ENCODE measurements at regions not wholly inside any gene's neighbourhood (a gene's known extent, or its start where the extent isn't known, plus 50 kb on each side); places are given as distances from the start of the nearest gene placed in this dataset.

- no peaks in the 10 kb centered on the region for H3K27me3 ChIP-seq (ENCODE audit: control insufficient read depth in 2 of 2, insufficient read depth in 2 of 2, low read length in 2 of 2)
- H3K9me3 ChIP-seq (ENCODE audit: control insufficient read depth in 2 of 2, low read length in 2 of 2): no peaks in the 10 kb centered on the region
- no peak overlapping the region for H3K4me3 ChIP-seq (ENCODE audit: low read length in 2 of 2)
- no peaks in the 10 kb centered on the region for H3K36me3 ChIP-seq (ENCODE audit: control insufficient read depth in 2 of 2, insufficient read depth in 2 of 2, low read length in 2 of 2)
- no peak overlapping the region for H3K27ac ChIP-seq (ENCODE audit: low read depth in 2 of 2, low read length in 2 of 2)
- no peaks in the 10 kb centered on the region for H3K4me1 ChIP-seq (ENCODE audit: control insufficient read depth in 2 of 2, insufficient read depth in 2 of 2, low read length in 2 of 2)
- no peak overlapping the region for H3K9ac ChIP-seq (ENCODE audit: low read depth in 1 of 2, low read length in 2 of 2)
Observed at GRCh38 chr4:125744891-125745364, 430.2 kb downstream of the FAT4 start.

GRCh38 chr4:125749354-125749753 lies 434.6 kb downstream of the FAT4 start:
- Histone ChIP-seq H3K36me3 (ENCODE audit: control insufficient read depth in 2 of 2, insufficient read depth in 2 of 2, low read length in 2 of 2) (no peaks in the 10 kb centered on the region), H3K9me3 (ENCODE audit: control insufficient read depth in 2 of 2, low read length in 2 of 2) (no peaks in the 10 kb centered on the region), H3K27ac (ENCODE audit: low read depth in 2 of 2, low read length in 2 of 2) (no peak overlapping the region), H3K4me3 (ENCODE audit: low read length in 2 of 2) (no peak overlapping the region), H3K9ac (ENCODE audit: low read depth in 1 of 2, low read length in 2 of 2) (no peak overlapping the region), H3K4me1 (ENCODE audit: control insufficient read depth in 2 of 2, insufficient read depth in 2 of 2, low read length in 2 of 2) (no peaks in the 10 kb centered on the region), H3K27me3 (ENCODE audit: control insufficient read depth in 2 of 2, insufficient read depth in 2 of 2, low read length in 2 of 2) (no peaks in the 10 kb centered on the region)

DNA sequence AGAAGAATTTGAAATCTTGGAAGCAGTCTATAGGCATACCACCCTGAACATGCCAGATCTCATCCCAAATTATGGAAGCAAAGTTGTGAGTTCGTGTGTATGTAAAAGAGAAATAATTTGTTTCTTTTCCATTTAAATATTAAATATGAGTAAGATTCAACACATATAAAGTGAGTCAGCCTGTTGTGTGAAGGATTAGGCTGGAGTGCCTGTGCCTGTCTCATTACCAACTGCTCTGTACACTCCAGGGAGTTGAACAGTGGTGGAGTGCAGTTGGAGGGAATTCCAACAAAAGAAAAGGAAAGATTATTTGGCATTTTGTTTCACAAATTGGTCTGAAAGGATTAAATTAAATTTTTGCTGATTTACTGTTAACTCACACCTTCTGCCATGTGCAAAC lies 435.6 kb downstream of the FAT4 start:
- Histone ChIP-seq H3K27me3 (ENCODE audit: control insufficient read depth in 2 of 2, insufficient read depth in 2 of 2, low read length in 2 of 2) (no peaks in the 10 kb centered on the region), H3K27ac (ENCODE audit: low read depth in 2 of 2, low read length in 2 of 2) (no peak overlapping the region), H3K9me3 (ENCODE audit: control insufficient read depth in 2 of 2, low read length in 2 of 2) (no peaks in the 10 kb centered on the region), H3K4me1 (ENCODE audit: control insufficient read depth in 2 of 2, insufficient read depth in 2 of 2, low read length in 2 of 2) (no peaks in the 10 kb centered on the region), H3K36me3 (ENCODE audit: control insufficient read depth in 2 of 2, insufficient read depth in 2 of 2, low read length in 2 of 2) (no peaks in the 10 kb centered on the region), H3K9ac (ENCODE audit: low read depth in 1 of 2, low read length in 2 of 2) (no peak overlapping the region), H3K4me3 (ENCODE audit: low read length in 2 of 2) (no peak overlapping the region)

DNA sequence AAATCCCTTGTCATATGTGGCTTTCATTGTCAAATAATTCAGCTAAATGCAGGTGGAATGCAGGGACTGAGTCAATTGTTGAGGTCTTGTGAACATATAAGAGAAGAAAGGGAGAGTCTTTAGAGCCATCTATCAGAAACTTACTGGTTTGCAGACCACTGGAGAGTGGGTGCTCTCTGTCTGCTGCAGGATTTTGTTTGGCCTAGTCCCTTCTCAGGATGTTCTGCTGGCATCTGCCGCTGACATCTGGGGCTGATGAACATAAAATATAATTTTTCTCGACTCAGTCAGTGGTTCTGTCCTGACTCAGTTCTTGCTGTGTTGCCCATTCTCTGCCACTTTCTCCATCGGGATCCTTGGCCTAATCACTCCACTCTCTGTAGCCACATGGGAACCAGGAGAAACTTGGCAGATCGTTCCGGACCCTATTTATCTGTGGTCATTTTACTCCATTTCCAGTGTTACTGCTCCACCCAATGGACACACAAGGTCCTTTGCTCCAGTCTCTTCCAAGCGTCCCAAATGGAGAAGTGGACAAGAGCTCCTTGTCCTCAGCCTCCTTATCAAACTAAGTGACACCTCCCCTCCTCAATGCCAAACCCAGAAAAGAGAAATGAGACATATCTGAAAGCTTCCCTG lies 436.2 kb downstream of the FAT4 start:
- no peak overlapping the region for H3K27ac ChIP-seq (ENCODE audit: low read depth in 2 of 2, low read length in 2 of 2)
- no peaks in the 10 kb centered on the region for H3K36me3 ChIP-seq (ENCODE audit: control insufficient read depth in 2 of 2, insufficient read depth in 2 of 2, low read length in 2 of 2)
- no peaks in the 10 kb centered on the region for H3K9me3 ChIP-seq (ENCODE audit: control insufficient read depth in 2 of 2, low read length in 2 of 2)
- H3K4me1 ChIP-seq (ENCODE audit: control insufficient read depth in 2 of 2, insufficient read depth in 2 of 2, low read length in 2 of 2): no peaks in the 10 kb centered on the region
- no peak overlapping the region for H3K9ac ChIP-seq (ENCODE audit: low read depth in 1 of 2, low read length in 2 of 2)
- H3K4me3 ChIP-seq (ENCODE audit: low read length in 2 of 2): no peak overlapping the region
- no peaks in the 10 kb centered on the region for H3K27me3 ChIP-seq (ENCODE audit: control insufficient read depth in 2 of 2, insufficient read depth in 2 of 2, low read length in 2 of 2)

DNA sequence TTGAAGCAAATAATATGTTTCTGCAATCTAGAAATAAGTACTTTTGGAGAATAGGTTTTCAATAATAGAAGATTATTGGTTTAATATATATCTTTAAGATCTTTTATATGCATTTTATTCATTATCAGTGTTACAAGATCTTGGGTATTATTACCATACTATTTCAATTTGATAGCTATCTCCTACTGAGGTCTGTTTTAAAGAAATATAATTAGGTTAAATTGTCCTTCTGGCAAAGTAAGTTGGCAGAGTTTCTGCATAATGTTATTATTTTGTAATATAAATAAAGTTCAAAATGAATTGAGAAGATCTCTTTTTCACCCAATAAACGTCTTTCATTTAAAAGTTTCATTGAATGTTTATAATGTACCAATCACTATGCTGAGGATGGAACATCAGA lies 443.7 kb downstream of the FAT4 start:
- no peaks in the 10 kb centered on the region for H3K4me1 ChIP-seq (ENCODE audit: control insufficient read depth in 2 of 2, insufficient read depth in 2 of 2, low read length in 2 of 2)
- no peaks in the 10 kb centered on the region for H3K27me3 ChIP-seq (ENCODE audit: control insufficient read depth in 2 of 2, insufficient read depth in 2 of 2, low read length in 2 of 2)
- H3K36me3 ChIP-seq (ENCODE audit: control insufficient read depth in 2 of 2, insufficient read depth in 2 of 2, low read length in 2 of 2): no peaks in the 10 kb centered on the region
- H3K27ac ChIP-seq (ENCODE audit: low read depth in 2 of 2, low read length in 2 of 2): no peak overlapping the region
- no peak overlapping the region for H3K4me3 ChIP-seq (ENCODE audit: low read length in 2 of 2)
- H3K9ac ChIP-seq (ENCODE audit: low read depth in 1 of 2, low read length in 2 of 2): no peak overlapping the region
- H3K9me3 ChIP-seq (ENCODE audit: control insufficient read depth in 2 of 2, low read length in 2 of 2): no peaks in the 10 kb centered on the region

DNA sequence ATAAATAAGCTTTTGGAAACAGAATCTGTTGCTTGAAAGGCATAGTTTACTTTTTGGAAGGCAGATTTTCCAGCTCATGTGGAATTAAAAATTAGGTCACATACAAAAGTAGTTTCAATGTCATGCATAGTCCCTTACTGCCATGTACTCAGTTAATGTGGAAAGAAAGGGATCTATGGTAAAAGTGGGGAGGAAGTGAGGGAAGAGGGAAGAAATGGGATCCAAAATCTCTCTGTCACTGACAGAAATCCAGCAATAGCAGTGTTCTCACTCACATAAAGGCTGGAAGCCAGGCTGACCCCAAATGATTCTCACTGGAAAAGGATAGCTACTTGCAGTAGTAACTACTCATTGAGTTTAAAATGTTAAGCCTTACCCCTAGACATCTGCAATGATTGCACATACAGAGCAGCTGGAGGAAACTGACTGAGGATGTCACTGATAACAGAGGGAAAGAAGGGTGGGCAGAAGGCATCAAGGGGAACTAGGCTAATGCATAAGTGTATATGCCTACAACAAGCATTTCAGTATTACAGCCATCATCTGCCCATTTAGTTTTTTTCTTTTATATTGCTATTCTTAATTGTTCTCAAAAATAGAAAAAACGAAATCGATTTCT lies 445.6 kb downstream of the FAT4 start:
- Histone ChIP-seq H3K9me3 (ENCODE audit: control insufficient read depth in 2 of 2, low read length in 2 of 2) (no peaks in the 10 kb centered on the region), H3K27ac (ENCODE audit: low read depth in 2 of 2, low read length in 2 of 2) (no peak overlapping the region), H3K9ac (ENCODE audit: low read depth in 1 of 2, low read length in 2 of 2) (no peak overlapping the region), H3K4me1 (ENCODE audit: control insufficient read depth in 2 of 2, insufficient read depth in 2 of 2, low read length in 2 of 2) (no peaks in the 10 kb centered on the region), H3K27me3 (ENCODE audit: control insufficient read depth in 2 of 2, insufficient read depth in 2 of 2, low read length in 2 of 2) (no peaks in the 10 kb centered on the region), H3K36me3 (ENCODE audit: control insufficient read depth in 2 of 2, insufficient read depth in 2 of 2, low read length in 2 of 2) (no peaks in the 10 kb centered on the region), H3K4me3 (ENCODE audit: low read length in 2 of 2) (no peak overlapping the region)

- Histone ChIP-seq H3K4me3 (ENCODE audit: low read length in 2 of 2) (no peak overlapping the region), H3K36me3 (ENCODE audit: control insufficient read depth in 2 of 2, insufficient read depth in 2 of 2, low read length in 2 of 2) (no peaks in the 10 kb centered on the region), H3K27me3 (ENCODE audit: control insufficient read depth in 2 of 2, insufficient read depth in 2 of 2, low read length in 2 of 2) (no peaks in the 10 kb centered on the region), H3K4me1 (ENCODE audit: control insufficient read depth in 2 of 2, insufficient read depth in 2 of 2, low read length in 2 of 2) (no peaks in the 10 kb centered on the region), H3K9me3 (ENCODE audit: control insufficient read depth in 2 of 2, low read length in 2 of 2) (no peaks in the 10 kb centered on the region), H3K9ac (ENCODE audit: low read depth in 1 of 2, low read length in 2 of 2) (no peak overlapping the region), H3K27ac (ENCODE audit: low read depth in 2 of 2, low read length in 2 of 2) (no peak overlapping the region)
Observed at GRCh38 chr4:125760956-125761355, 446.2 kb downstream of the FAT4 start.

GRCh38 chr4:125762537-125762936 lies 447.8 kb downstream of the FAT4 start:
- Histone ChIP-seq H3K9me3 (ENCODE audit: control insufficient read depth in 2 of 2, low read length in 2 of 2) (no peaks in the 10 kb centered on the region), H3K4me1 (ENCODE audit: control insufficient read depth in 2 of 2, insufficient read depth in 2 of 2, low read length in 2 of 2) (no peaks in the 10 kb centered on the region), H3K4me3 (ENCODE audit: low read length in 2 of 2) (no peak overlapping the region), H3K36me3 (ENCODE audit: control insufficient read depth in 2 of 2, insufficient read depth in 2 of 2, low read length in 2 of 2) (no peaks in the 10 kb centered on the region), H3K27ac (ENCODE audit: low read depth in 2 of 2, low read length in 2 of 2) (no peak overlapping the region), H3K9ac (ENCODE audit: low read depth in 1 of 2, low read length in 2 of 2) (no peak overlapping the region), H3K27me3 (ENCODE audit: control insufficient read depth in 2 of 2, insufficient read depth in 2 of 2, low read length in 2 of 2) (no peaks in the 10 kb centered on the region)

DNA sequence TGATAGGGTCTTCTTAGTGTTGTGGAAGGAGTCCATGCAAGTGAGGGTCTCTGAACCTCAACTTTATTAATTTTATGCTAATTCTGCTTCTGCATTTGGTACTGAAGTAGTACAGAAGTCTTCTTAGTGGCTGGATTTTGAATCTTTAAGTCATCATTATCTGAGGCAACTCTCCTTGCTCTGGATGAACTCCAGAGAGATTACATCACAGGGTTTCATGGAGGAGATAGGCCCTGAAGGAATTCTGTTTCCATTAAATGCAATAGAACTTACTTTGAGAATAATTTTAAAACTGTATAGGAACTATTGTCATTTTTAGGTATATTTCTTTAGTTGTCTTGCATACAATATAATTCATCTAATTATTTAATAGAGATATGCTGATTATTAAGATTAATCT lies 451.2 kb downstream of the FAT4 start:
- H3K4me3 ChIP-seq (ENCODE audit: low read length in 2 of 2): no peak overlapping the region
- no peaks in the 10 kb centered on the region for H3K9me3 ChIP-seq (ENCODE audit: control insufficient read depth in 2 of 2, low read length in 2 of 2)
- H3K27me3 ChIP-seq (ENCODE audit: control insufficient read depth in 2 of 2, insufficient read depth in 2 of 2, low read length in 2 of 2): no peaks in the 10 kb centered on the region
- H3K27ac ChIP-seq (ENCODE audit: low read depth in 2 of 2, low read length in 2 of 2): no peak overlapping the region
- no peaks in the 10 kb centered on the region for H3K36me3 ChIP-seq (ENCODE audit: control insufficient read depth in 2 of 2, insufficient read depth in 2 of 2, low read length in 2 of 2)
- no peaks in the 10 kb centered on the region for H3K4me1 ChIP-seq (ENCODE audit: control insufficient read depth in 2 of 2, insufficient read depth in 2 of 2, low read length in 2 of 2)
- H3K9ac ChIP-seq (ENCODE audit: low read depth in 1 of 2, low read length in 2 of 2): no peak overlapping the region

DNA sequence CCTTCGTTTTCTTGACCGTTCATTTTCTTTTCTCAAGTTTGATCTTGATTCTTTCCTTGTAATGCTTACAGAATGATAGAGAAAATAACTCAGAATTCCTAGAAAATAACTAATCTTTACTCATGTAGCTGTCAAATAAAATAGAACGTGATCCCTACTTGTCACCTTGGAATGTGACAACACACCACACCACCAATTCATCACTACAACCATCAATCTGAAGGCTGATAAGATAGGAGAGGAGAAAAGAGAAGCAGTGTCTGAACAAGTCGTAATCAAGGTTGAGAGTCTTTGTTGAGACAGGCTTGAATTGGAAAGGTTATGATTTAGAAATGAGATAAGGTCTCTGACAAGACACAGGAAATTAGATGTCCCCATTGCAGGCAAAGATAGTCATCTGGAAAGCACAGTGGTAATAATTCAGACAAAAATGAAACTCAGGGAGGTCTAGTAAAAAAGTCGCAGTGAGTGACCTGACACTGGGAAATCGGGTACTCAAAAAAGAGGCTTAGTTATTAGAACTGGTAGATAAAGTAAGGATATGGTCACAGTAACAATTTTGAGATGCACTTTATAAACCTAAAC lies 456.2 kb downstream of the FAT4 start:
- Histone ChIP-seq H3K27ac (ENCODE audit: low read depth in 2 of 2, low read length in 2 of 2) (no peak overlapping the region), H3K4me1 (ENCODE audit: control insufficient read depth in 2 of 2, insufficient read depth in 2 of 2, low read length in 2 of 2) (no peaks in the 10 kb centered on the region), H3K9me3 (ENCODE audit: control insufficient read depth in 2 of 2, low read length in 2 of 2) (no peaks in the 10 kb centered on the region), H3K36me3 (ENCODE audit: control insufficient read depth in 2 of 2, insufficient read depth in 2 of 2, low read length in 2 of 2) (no peaks in the 10 kb centered on the region), H3K9ac (ENCODE audit: low read depth in 1 of 2, low read length in 2 of 2) (no peak overlapping the region), H3K27me3 (ENCODE audit: control insufficient read depth in 2 of 2, insufficient read depth in 2 of 2, low read length in 2 of 2) (no peaks in the 10 kb centered on the region), H3K4me3 (ENCODE audit: low read length in 2 of 2) (no peak overlapping the region)

Measured in mucosa of rectum (tissue), 2 donors.